Transverse colon (tissue), 4 donors: ENCODE measurements at regions not wholly inside any gene's neighbourhood (a gene's known extent, or its start where the extent isn't known, plus 50 kb on each side); places are given as distances from the start of the nearest gene placed in this dataset.

Source experiments
- DNase-seq: peaks from one replicate; pipeline ENCODE4 v3.0.0-alpha.2; 2019
- H3K27ac ChIP-seq, 4 donors: fragments of 200-600 bp; sonication (generic); 2 replicates each; pipeline ENCODE4 v1.5.1; 2016 to 2018; ENCODE audit warnings: inconsistent platforms in 4 of 4
- H3K27me3 ChIP-seq: fragments of 200-600 bp; sonication (generic); 2 replicates; pipeline ENCODE4 v1.5.1; 2017; ENCODE audit warnings: inconsistent platforms
- H3K36me3 ChIP-seq, 4 donors: fragments of 200-600 bp; sonication (generic); 2 replicates each; pipeline ENCODE4 v1.5.1; 2017 to 2019; ENCODE audit warnings: inconsistent platforms in 4 of 4
- H3K4me1 ChIP-seq, 4 donors: fragments of 200-600 bp; sonication (generic); 2 replicates each; pipeline ENCODE4 v1.5.1; 2017 to 2020; ENCODE audit warnings: inconsistent platforms in 4 of 4
- H3K4me3 ChIP-seq, 4 donors: fragments of 200-600 bp; sonication (generic); 1 replicate in 1 of 4; 2 replicates in 3 of 4; pipeline versions ENCODE4 v1.5.1 to v1.6.1; 2017 to 2019; ENCODE audit warnings: inconsistent platforms in 4 of 4
- H3K9me3 ChIP-seq, 2 donors: fragments of 200-600 bp; sonication (generic); 2 replicates each; pipeline ENCODE4 v1.5.1; 2017 to 2019; ENCODE audit warnings: inconsistent platforms in 2 of 2
- EP300 ChIP-seq: sonication (generic); formaldehyde crosslinking; IDR thresholded peaks from one replicate; pipeline ENCODE4 v1.6.1; 2017; ENCODE audit warnings: antibody characterized with exemption, low read depth
- POLR2A ChIP-seq: fragments of 450-650 bp; IDR thresholded peaks from one replicate; pipeline ENCODE4 v1.6.1; 2016; ENCODE audit warnings: antibody characterized with exemption, mild to moderate bottlenecking, moderate library complexity
- POLR2AphosphoS5 ChIP-seq, 3 donors: sonication (generic); formaldehyde crosslinking; IDR thresholded peaks; one replicate each; pipeline ENCODE4 v1.6.1; 2016; ENCODE audit warnings: antibody characterized with exemption in 3 of 3
- WGBS, 2 donors: methylation state at CpG; one replicate each; pipeline ENCODE4 v1.1.5; 2018; ENCODE audit warnings: low coverage in 1 of 2; 5-methylcytosine and 5-hydroxymethylcytosine counted together
- in situ Hi-C, 4 donors: fragments of 200-750 bp; cut with MboI; loops; one replicate each; pipeline versions ENCODE4 v1.15.0 to v1.15.1; 2017; ENCODE audit warnings: low sequenced_read_pairs in 3 of 4, low pct_ligation_motif_present in 1 of 4, low pct_unique_long_range_greater_than_20kb in 1 of 4
- intact Hi-C: fragments of 100-400 bp; cut with DNase I; formaldehyde crosslinking; loops from one replicate; pipeline ENCODE4 v1.15.1; 2023; ENCODE audit warnings: low total_unique reads
- TF ChIP-seq, protein P1 (sequence below), 5 experiments: fragments of 200-600 bp in 3 of 5; fragments of 450-650 bp in 2 of 5; sonication (generic) in 3 of 5; IDR thresholded peaks; 1 replicate in 2 of 5; 2 replicates in 3 of 5; pipeline ENCODE4 v1.5.1; 2016 to 2017; ENCODE audit warnings: antibody characterized with exemption in 5 of 5, inconsistent platforms in 3 of 5, mild to moderate bottlenecking in 2 of 5, moderate library complexity in 1 of 5

DNA sequence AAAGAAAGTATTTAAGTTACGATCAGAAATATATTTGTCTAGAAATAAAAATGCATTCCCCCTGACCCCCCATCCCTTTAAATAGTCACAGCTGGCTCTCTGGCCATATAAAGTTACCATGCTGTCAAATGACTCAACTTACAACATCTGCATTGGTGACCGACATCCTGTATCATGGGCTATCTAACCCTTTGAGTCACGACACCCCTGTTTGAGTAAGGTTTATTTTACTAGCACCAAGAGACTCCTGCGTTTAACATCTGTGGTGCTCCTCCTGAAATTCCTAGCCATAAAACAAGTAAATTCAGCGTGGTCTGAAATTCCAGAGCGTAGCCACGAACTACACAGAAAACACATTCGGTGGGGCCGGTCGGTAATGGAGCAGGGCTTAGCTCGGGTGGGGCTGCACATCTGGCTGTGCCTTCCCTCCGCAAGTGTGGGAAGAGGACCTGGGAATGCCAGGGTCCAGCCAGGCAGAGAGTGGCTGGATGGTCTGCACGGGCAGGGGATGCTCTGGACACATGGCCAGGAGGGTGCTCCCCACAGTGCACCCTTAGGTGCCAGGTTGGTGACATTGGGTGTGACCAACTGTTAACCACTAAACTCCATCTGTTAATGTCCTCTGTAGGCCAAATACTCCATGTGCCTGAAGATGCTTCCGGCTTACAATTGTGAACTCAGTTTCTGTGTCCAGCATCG, 53.0 kb upstream of the CLDN14 start:
- 83 to 84% methylated on average over 2 to 15 of the region's 15 CpGs for WGBS, 2 donors
- in situ Hi-C loops (no loop called here), intact Hi-C loops (no loop called here)
- H3K9me3 ChIP-seq, result no peaks in the 10 kb centered on the region
- no peaks in the 10 kb centered on the region for H3K4me1 ChIP-seq
- no peaks in the 10 kb centered on the region for H3K36me3 ChIP-seq
- no peak for DNase-seq
- H3K27me3 ChIP-seq, result peaks cover 40% of the 10 kb centered on the region
- no peak for TF ChIP-seq POLR2AphosphoS5 (IDR thresholded peaks at IDR 0.05)
- TF ChIP-seq POLR2A, result no peak
- no peak overlapping the region for H3K27ac ChIP-seq
- no peak overlapping the region for H3K4me3 ChIP-seq

DNA sequence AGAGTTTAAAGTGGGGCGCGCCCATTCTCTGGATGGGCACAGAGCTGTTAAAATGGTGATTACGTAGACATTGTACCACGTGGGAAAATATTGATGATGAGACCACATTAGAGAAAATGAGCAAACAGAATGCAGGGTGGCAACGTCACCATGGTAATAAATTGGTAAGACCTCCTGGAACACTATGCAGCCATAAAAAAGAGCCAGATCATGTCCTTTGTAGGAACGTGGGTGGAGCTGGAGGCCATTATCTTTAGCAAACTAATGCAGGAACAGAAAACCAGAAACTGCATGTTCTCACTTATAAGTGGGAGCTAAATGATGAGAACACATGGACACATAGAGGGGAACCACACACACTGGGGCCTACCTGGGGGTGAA, 53.5 kb upstream of the CLDN14 start:
- no peak overlapping the region for H3K27ac ChIP-seq

DNA sequence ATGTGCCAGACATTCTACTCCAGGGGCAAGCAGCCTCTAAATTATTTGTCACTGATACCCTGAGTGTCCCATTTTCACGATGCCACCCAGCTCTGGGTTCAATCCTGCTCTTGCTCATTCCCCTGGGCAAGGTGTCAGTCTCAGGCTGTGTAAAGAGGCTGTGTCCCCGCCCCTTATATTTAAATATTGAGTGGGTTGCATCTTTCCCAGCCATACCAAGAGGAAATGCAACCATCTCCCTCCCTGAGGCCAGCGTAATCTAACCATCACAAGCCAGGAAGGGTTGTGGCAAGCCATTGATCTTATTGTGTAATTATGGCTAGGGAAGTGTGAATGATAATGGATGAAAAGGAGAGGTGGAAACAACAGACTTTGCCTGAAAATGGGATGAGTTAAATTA, 54.7 kb upstream of the CLDN14 start:
- in situ Hi-C loops, result no loop called here
- 44% methylated on average over 3 of the region's 3 CpGs; no CpG with 5 or more reads in 1 of the 2 donors for WGBS, 2 donors
- Histone ChIP-seq H3K36me3 (no peaks in the 10 kb centered on the region), H3K27me3 (peaks cover 30% of the 10 kb centered on the region), H3K27ac (no peak overlapping the region), H3K4me3 (no peak overlapping the region), H3K9me3 (no peaks in the 10 kb centered on the region), H3K4me1 (no peaks in the 10 kb centered on the region)
- DNase-seq, result no peak
- intact Hi-C loops, result no loop called here
- TF ChIP-seq EP300 (no peak), POLR2A (no peak), POLR2AphosphoS5 (IDR thresholded peaks at IDR 0.05) (no peak)
- TF ChIP-seq, protein P1, sequence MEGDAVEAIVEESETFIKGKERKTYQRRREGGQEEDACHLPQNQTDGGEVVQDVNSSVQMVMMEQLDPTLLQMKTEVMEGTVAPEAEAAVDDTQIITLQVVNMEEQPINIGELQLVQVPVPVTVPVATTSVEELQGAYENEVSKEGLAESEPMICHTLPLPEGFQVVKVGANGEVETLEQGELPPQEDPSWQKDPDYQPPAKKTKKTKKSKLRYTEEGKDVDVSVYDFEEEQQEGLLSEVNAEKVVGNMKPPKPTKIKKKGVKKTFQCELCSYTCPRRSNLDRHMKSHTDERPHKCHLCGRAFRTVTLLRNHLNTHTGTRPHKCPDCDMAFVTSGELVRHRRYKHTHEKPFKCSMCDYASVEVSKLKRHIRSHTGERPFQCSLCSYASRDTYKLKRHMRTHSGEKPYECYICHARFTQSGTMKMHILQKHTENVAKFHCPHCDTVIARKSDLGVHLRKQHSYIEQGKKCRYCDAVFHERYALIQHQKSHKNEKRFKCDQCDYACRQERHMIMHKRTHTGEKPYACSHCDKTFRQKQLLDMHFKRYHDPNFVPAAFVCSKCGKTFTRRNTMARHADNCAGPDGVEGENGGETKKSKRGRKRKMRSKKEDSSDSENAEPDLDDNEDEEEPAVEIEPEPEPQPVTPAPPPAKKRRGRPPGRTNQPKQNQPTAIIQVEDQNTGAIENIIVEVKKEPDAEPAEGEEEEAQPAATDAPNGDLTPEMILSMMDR (IDR thresholded peaks at IDR 0.05), result no peak

More for the DNA sequence above, 53.5 kb upstream of the CLDN14 start:
- in situ Hi-C loops, result no loop called here
- Histone ChIP-seq H3K36me3 (no peaks in the 10 kb centered on the region), H3K9me3 (no peaks in the 10 kb centered on the region), H3K4me1 (no peaks in the 10 kb centered on the region), H3K27me3 (peaks cover 37% of the 10 kb centered on the region), H3K4me3 (no peak overlapping the region)
- WGBS, 2 donors, result 75 to 82% methylated on average over 4 to 6 of the region's 6 CpGs
- intact Hi-C loops, result no loop called here
- DNase-seq, result no peak
- TF ChIP-seq POLR2AphosphoS5 (IDR thresholded peaks at IDR 0.05) (no peak), POLR2A (no peak), EP300 (no peak)
- TF ChIP-seq, protein P1 (IDR thresholded peaks at IDR 0.05), result no peak

DNA sequence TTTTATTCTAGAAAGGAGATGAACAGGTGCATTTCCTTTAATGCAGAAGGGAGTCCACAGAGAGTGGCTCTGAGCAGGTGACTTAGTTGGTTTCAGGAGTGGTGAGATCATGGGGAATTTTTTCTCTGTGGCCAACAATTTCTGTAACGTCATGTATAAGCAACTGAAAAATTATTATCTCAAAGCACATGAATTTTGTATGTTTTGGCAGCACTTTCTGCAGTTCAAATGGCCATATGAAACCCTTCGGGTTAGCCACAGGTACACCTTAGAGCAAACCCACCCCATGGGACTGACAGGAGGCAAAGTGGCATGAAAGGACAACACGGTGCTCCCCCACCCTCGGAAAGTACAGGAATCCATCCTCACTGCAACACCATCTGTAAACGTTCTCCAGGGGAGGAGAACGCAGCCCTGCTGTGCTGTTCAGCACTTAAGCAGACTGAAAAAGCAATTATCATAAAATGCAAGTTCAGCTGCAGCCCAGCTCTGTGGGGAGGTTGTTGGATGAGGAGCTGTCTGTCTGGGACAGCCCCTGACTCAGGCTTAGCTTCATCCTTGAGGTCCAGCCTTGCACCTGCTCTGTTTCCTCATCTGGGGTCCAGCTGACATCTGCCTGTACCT, 55.8 kb upstream of the CLDN14 start:
- no peaks in the 10 kb centered on the region for H3K4me1 ChIP-seq
- H3K27me3 ChIP-seq, result peaks cover 22% of the 10 kb centered on the region
- WGBS, 2 donors, result 10 to 26% methylated on average over 1 to 6 of the region's 6 CpGs
- DNase-seq, result no peak
- H3K4me3 ChIP-seq, result no peak overlapping the region
- intact Hi-C loops (no loop called here), in situ Hi-C loops (no loop called here)
- H3K27ac ChIP-seq, result no peak overlapping the region
- TF ChIP-seq EP300 (no peak), POLR2AphosphoS5 (IDR thresholded peaks at IDR 0.05) (no peak), POLR2A (no peak)
- TF ChIP-seq, protein P1 (IDR thresholded peaks at IDR 0.05), result no peak
- no peaks in the 10 kb centered on the region for H3K36me3 ChIP-seq
- H3K9me3 ChIP-seq, result no peaks in the 10 kb centered on the region
